ENCODE measurements at regions not wholly inside any gene's neighbourhood (a gene's known extent, or its start where the extent isn't known, plus 50 kb on each side); places are given as distances from the start of the nearest gene placed in this dataset.

- TF ChIP-seq CTCF (IDR thresholded peaks at IDR 0.05; ENCODE audit: low read length) = no peak
- TF ChIP-seq EZH2phosphoT487 (IDR thresholded peaks at IDR 0.05; ENCODE audit: low read length) = no peak
Observed at GRCh38 chr3:55333923-55334322, 153.2 kb downstream of the WNT5A start.
